ENCODE measurements at regions not wholly inside any gene's neighbourhood (a gene's known extent, or its start where the extent isn't known, plus 50 kb on each side); places are given as distances from the start of the nearest gene placed in this dataset.

GRCh38 chr4:175143116-175143515 lies 225.0 kb downstream of the ADAM29 start:
- TF ChIP-seq CTCF (IDR thresholded peaks at IDR 0.05) (no peak), POLR2A (IDR thresholded peaks at IDR 0.05) (no peak), POLR2AphosphoS5 (IDR thresholded peaks at IDR 0.05) (no peak), EP300 (IDR thresholded peaks at IDR 0.05) (no peak)
